ENCODE measurements at regions not wholly inside any gene's neighbourhood (a gene's known extent, or its start where the extent isn't known, plus 50 kb on each side); places are given as distances from the start of the nearest gene placed in this dataset.
A peak's percentile ranks its signal among the peaks of the same experiment; 100 is the strongest.

- DNase-seq = peak in 5 of 42 donors; percentile 2 to 19 (median 4)
- intact Hi-C loops (cut with DNase I) = no loop called here
Measured at GRCh38 chr16:86030116-86030515, 131.2 kb downstream of the IRF8 start.

DNA sequence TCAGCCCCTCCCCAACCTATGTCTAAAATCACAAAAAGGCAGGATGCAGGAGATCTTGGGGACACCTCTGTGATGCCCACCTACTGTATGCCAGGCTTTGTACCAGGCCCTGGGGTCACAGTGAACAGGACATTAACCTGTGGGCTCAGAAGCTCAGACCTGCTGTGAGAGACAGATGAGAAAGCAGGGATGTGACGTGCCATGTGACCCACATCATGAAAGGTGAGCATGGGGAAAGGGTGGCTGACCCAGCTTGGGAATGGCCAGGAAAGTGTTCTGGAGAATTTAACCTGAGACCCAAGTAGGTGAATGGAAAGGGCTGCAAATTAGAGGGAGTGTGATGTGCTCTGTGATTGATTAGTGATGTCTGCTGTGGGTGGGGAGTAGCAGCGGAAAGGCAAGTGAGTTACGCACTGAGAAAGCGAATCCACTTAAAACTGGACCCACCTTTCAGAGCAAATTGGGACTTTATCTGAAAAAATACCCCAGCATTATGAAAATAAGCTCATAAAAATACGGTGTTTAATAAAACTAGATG lies 132.2 kb downstream of the IRF8 start:
- DNase-seq = peak in 2 of 42 donors; percentile 2
- intact Hi-C loops (cut with DNase I) = no loop called here

- peak in 35 of 42 donors; percentile 9 to 71 (median 41) for DNase-seq
- intact Hi-C loops (cut with DNase I) = no loop called here
Measured at GRCh38 chr16:86033016-86033474, 134.1 kb downstream of the IRF8 start.

DNA sequence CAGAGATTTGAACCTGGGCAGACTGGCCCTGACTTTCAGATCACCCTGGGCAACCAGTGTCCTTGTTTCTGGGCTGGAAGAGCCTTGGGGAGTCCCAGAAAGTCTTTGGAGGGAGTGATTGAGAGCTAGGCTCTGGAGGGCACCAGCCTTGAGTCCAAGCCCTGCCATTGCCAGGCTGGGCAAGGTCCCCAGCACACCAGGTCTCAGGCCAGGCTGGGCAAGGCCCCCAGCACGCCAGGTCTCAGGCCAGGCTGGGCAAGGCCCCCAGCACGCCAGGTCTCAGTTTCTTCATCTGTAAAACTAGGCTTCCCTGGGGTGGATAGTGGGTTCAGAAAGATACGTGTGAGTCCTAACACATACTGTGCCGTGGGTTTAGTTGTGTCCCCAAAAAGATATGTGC lies 135.0 kb downstream of the IRF8 start:
- intact Hi-C loops (cut with DNase I) = no loop called here
- DNase-seq = peak in 6 of 42 donors; percentile 18 to 46 (median 30)

DNA sequence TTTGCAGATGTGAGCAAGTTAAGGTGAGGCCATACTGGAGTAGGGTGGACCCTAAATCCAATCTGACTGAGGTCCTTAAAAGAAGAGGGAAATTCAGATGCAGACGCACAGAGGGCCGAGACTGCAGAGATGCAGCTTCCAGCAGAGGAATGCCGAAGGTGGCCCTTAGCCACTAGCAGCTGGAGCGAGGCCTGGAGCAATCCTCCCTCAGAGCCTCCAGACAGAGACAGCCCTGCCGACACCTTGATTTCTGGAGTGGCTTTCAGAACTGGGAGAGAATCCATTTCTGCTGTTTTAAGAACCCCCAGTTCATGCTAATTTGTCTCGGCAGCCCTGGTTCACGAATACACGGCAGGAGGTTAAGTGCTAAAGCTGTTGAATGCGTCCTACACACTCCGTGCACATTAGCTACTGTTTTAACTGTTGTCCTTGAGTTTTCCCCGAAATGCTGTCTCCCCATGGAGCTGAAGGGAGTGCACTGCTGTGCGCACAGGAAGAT lies 135.5 kb downstream of the IRF8 start:
- DNase-seq = peak in 1 of 42 donors; percentile 17
- intact Hi-C loops (cut with DNase I) = no loop called here

GRCh38 chr16:86035906-86036305 lies 136.9 kb downstream of the IRF8 start:
- intact Hi-C loops (cut with DNase I) = no loop called here
- peak in 2 of 42 donors; percentile 1 to 30 for DNase-seq

DNA sequence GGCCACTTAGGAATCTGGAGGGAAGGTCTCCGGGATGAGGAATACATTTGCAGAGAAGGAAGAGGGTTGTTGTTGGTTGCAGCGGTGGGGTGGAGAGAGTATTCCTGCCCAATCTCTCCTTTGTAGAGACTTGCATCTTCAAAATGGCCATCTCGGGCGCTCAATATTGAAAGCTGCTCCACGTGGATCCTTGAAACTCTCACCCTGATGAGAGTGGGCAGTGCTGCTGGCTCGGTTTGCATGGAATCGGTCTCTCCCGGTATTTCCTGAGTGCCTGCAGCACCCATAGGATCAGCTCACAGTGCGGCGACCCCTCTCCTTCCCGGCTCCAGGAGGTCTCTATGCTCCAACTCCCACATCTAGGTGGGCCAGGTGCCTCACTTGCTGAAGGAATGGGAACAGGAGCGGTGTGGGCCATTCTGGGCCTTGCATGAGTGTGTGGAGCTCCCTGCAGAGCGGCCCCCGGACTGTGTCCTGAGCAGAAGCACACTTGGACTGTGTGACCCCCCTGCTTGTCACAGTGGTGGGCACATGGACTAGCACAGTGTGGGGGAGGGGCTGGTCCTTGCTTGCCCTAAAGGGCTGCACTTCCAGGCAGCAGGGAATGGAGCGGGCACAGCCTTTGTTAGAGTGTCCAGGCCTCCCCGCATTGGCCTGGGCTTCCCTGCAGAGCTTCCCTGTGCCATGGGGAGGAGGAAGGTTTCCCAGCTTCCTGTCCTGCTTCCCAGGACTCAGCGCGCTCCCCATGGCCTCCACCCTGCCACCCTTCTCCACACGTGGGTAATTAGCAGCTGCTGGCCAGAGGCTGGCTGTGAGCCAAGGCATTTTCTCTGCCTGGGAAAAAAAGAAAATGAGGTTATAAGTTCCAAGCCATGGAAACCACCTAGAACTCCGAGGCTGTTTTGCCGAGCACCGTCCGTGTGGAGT lies 139.3 kb downstream of the IRF8 start:
- intact Hi-C loops (cut with DNase I) = no loop called here
- DNase-seq = peak in 5 of 42 donors; percentile 25 to 52 (median 33)

DNA sequence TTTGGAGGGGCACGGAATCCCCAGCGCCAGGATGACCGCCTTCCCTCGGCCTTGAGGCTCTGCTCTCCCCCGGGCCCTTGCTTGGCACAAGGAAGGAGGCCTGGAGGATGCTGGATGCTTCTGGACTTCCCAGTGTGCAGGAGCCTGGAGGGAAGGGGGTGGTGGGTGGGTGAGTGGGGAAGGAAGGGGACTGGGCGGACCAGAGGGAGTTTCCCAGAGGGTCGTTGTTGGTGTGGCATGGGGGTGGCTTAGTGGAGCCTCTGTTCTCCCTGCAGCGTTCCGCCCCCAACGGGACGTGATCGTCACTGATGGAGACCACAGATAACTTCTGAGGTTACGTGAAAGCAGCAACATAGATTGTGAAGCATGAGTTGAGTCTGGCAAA lies 140.0 kb downstream of the IRF8 start:
- intact Hi-C loops (cut with DNase I) = no loop called here

DNA sequence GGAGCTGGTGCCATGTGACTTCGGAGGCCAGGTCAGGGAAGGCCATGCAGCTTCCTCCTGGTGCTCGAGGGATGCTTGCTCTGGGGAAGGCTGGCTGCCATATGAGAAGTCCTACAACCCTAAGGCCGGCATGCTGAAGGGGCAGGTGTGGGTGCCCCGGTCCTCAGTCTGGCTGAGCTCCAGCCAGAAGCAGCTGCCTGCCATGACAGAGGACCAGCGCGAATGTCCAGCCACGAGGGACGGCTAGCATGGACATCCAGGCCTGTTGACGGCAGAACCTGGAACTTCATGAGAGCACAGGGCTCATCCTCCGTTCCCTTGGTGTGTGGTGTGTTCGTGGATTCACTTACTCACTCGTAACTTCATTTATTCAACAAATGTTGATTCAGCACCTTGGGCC lies 140.6 kb downstream of the IRF8 start:
- DNase-seq = peak in 1 of 42 donors; percentile 14
- intact Hi-C loops (cut with DNase I) = no loop called here

More for the DNA sequence above, 140.0 kb downstream of the IRF8 start:
- peak in 3 of 42 donors; percentile 11 to 22 (median 17) for DNase-seq

DNA sequence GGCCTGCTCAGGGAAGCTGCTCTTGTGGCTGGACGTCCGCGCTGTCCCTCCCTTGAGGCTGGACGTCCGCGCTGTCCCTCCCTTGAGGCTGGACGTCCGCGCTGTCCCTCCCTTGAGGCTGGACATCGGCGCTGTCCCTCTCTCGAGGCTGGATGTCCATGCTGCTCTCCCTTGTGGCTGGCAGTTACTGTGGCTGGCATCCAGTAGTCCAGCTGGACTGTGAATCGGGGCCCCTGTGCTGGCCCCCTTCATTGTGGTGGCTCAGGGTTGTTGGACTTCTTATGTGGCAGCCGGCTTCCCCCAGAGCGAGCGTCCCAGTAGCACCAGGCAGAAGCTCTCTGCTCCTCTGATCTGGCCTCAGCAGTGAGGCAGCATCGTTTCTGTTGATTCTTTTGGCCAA lies 141.5 kb downstream of the IRF8 start:
- intact Hi-C loops (cut with DNase I) = no loop called here
- DNase-seq = peak in 1 of 42 donors; percentile 31

GRCh38 chr16:86041215-86041614 lies 142.3 kb downstream of the IRF8 start:
- no peak for DNase-seq
- intact Hi-C loops (cut with DNase I) = no loop called here

DNA sequence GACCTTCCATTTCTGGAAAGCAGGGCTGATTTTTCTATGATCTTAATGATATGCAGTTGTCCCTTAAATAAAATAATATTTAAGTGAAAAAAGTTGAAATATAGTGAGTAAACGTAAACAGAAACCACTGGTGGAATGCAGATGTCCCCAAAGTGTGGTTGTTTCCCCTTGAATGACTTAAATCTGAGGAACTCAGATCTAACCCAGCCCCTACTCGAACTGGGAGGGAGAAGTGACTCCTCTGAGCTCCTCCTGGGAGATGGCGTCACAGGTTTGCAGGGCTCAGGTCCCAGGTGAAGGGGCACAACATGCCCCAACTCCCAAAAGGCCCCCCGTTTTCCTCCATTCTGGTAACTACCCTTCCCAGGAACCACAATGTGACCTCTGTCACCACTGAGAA lies 142.8 kb downstream of the IRF8 start:
- intact Hi-C loops (cut with DNase I) = no loop called here
- DNase-seq = no peak

DNA sequence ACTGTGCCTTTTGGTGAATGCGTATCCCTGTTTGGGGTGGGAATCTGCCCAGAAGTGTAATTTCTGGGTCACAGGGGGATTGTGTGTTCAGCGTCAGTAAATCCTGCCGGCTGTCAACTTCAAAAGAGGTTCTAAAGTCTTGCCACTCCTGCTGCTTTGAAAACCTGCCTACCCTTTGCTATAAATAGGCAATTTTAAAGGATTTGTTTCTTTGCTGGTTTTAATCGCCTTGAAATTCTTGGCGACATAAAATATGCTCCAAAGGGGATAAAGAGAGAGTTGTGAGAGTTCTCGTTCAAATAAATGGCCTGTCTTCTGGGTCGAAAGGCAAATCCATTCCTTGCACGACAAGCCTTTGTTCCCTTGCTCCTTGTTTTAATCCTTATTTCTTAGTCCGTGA lies 143.4 kb downstream of the IRF8 start:
- no peak for DNase-seq
- intact Hi-C loops (cut with DNase I) = no loop called here

DNA sequence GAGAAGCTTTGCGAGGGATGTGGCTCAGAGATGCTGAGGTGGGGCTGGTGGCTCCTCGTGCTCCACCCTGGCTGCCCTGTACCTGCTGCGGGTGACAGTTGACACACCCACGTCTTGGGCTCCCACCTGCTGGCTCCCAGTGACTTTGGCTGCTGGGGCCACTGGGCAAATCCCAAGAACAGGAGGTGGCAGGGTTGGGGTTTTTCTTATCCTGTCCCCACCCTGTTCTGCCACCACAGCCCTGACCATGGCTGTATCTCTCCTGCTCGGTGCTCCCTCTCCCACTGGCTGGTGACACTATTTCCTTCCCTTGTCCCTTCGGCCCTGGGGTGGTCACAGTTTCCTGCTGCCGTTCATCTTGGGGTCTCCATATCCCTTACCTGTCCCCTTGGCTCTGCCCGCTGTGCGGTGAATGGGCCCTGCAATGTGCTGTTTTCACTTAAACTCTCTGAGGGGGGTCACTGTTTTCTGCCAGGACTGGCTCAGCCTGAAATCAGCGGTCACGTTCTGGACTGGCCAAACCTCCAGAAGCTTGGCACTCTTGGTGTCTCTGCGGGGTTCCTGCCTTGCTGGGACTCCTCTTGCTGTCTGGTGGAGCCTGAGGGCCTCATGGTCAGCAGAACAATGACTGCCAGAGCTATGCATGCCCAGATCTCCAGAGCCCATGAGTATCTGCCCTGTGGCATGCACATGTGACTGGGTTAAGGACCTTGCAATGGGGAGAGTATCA lies 144.2 kb downstream of the IRF8 start:
- DNase-seq = peak in 1 of 42 donors; percentile 16
- intact Hi-C loops (cut with DNase I) = no loop called here

DNA sequence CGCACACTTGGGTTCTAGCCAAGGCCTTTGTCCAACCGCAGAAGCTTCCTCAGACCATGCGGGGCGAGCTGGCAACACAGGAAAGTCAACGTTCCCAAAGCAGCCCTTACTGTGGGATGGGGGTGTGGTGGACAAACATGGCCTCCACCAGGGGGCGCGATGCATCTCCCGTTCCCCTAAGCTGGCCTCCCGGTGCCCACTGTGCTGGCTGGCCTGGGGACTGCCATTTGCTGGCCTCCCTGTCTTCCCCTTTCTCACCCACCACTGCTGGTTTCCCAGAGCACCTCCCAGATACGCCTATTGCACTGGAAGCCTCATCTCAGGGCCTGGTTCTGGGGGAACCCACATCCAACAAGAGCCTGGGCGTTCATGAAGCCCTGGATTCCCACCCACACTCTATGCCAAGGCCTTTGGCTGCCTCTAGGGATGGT lies 145.3 kb downstream of the IRF8 start:
- DNase-seq = peak in 5 of 42 donors; percentile 29 to 60 (median 45)
- intact Hi-C loops (cut with DNase I) = no loop called here

DNA sequence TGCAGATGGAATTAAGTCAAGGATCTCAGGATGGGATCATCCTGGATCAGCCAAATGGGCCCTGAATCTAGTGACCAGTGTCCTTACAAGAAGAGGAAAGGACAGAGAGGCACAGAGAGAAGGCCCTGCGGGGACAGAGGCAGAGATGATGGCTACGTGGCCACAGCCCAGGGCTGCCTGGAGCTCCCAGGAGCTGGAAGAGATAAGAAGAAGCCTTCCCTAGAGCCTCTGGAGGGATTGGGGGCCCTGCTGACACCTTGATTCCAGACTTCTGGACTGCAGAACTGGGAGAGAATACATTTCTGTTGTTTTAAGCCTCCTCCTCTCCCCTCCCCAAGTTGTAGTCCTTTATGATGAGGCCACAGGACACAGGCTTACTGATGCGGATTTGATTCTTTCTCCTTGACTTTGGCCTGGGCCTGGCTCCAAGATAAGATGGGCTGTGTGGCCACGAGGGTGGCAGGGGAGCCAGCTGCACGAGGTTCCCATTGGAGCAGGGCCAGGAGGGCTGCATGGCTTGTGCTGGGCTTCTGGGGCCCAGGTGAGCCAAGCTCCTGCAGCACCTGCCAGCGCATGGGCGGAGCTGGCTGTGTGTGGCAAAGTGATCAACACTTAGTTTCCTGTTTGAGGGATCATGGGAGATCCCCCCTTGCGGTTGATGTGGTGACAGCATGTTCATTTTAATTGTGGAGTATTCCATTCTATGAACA lies 146.1 kb downstream of the IRF8 start:
- peak in 1 of 42 donors; percentile 19 for DNase-seq
- intact Hi-C loops (cut with DNase I) = no loop called here

GRCh38 chr16:86045591-86045971 lies 146.6 kb downstream of the IRF8 start:
- intact Hi-C loops (cut with DNase I) = no loop called here

DNA sequence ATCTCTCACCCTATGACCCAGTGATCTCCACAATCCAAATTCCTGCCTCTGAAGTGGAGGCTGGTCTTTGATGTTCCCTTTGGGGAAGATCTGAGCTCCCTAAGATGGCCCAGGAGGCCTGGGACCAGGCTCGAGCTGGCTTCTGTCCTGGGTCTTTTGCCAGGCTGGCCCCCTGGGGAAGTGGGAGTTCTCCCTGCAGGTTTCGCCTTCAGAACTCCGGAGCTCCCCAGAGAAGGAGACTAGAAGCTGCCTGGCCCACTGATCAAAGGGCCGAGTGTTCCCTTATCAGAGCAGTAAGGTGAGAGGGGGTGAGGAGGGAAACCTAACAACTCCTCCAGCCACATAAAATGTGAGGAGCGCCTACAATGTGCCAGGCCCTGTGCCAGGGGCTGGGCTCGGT lies 147.1 kb downstream of the IRF8 start:
- DNase-seq = peak in 1 of 42 donors; percentile 7
- intact Hi-C loops (cut with DNase I) = no loop called here

More at GRCh38 chr16:86045591-86045971, 146.6 kb downstream of the IRF8 start:
- no peak for DNase-seq

Data from head of caudate nucleus (tissue), 42 donors.